ENCODE measurements at regions not wholly inside any gene's neighbourhood (a gene's known extent, or its start where the extent isn't known, plus 50 kb on each side); places are given as distances from the start of the nearest gene placed in this dataset.

DNA sequence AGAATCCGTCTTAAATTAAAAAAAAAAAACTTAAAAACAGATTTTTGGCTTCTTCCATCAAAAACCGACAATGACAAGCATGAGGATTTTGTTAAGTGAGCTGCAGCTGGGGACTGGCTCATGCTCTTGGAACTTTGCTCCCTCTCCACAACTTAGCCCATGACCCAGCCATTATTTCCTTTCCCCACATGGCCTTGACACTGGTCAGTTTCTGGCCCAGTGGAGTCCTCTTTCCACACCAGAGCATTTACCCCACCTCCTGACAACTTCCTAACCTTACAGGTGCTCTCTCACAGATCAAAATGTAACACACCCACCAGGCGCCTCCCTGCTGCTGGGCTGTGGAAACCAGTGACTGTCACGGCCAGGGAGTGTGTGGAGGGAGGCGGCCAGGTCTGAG, 62.7 kb upstream of the ZNF267 start:
- TF ChIP-seq, protein P1, sequence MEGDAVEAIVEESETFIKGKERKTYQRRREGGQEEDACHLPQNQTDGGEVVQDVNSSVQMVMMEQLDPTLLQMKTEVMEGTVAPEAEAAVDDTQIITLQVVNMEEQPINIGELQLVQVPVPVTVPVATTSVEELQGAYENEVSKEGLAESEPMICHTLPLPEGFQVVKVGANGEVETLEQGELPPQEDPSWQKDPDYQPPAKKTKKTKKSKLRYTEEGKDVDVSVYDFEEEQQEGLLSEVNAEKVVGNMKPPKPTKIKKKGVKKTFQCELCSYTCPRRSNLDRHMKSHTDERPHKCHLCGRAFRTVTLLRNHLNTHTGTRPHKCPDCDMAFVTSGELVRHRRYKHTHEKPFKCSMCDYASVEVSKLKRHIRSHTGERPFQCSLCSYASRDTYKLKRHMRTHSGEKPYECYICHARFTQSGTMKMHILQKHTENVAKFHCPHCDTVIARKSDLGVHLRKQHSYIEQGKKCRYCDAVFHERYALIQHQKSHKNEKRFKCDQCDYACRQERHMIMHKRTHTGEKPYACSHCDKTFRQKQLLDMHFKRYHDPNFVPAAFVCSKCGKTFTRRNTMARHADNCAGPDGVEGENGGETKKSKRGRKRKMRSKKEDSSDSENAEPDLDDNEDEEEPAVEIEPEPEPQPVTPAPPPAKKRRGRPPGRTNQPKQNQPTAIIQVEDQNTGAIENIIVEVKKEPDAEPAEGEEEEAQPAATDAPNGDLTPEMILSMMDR (IDR thresholded peaks at IDR 0.05) = no peak
- no peak for TF ChIP-seq POLR2AphosphoS5 (IDR thresholded peaks at IDR 0.05)
- no peak for TF ChIP-seq POLR2A (IDR thresholded peaks at IDR 0.05)
